PFSK-1 (cell line): ENCODE measurements at regions not wholly inside any gene's neighbourhood (a gene's known extent, or its start where the extent isn't known, plus 50 kb on each side); places are given as distances from the start of the nearest gene placed in this dataset.

Experiments
- FOXP2 ChIP-seq: optimal IDR thresholded peaks from 2 replicates; pipeline ENCODE3; 2011; ENCODE audit warnings: borderline replicate concordance, control low read depth, inconsistent platforms; ENCODE audit not compliant: insufficient read depth; ENCODE audit errors: extremely low read length, extremely low read depth
- POLR2AphosphoS5 ChIP-seq: IDR thresholded peaks from 2 replicates; pipeline ENCODE4 v1.6.1; 2012; ENCODE audit warnings: low read depth, mild to moderate bottlenecking, control low read depth, low read length, moderate library complexity
- SIN3A ChIP-seq: IDR thresholded peaks from 2 replicates; pipeline ENCODE4 v1.6.1; 2012; ENCODE audit warnings: mild to moderate bottlenecking, low read length, moderate library complexity, borderline replicate concordance; ENCODE audit not compliant: insufficient read depth
- TAF1 ChIP-seq: IDR thresholded peaks from 2 replicates; pipeline ENCODE4 v1.6.1; 2012; ENCODE audit warnings: low read length, control low read depth, borderline replicate concordance; ENCODE audit not compliant: insufficient read depth
- TF ChIP-seq, protein P1 (sequence below), 2 experiments: IDR thresholded peaks; 2 replicates each; pipeline versions ENCODE4 v1.6.1 to v1.8.0; 2011 to 2012; ENCODE audit warnings: low read depth in 2 of 2, low read length in 2 of 2, control low read depth in 1 of 2, inconsistent platforms in 1 of 2, mild to moderate bottlenecking in 1 of 2, moderate library complexity in 1 of 2; ENCODE audit not compliant: insufficient read depth in 1 of 2

DNA sequence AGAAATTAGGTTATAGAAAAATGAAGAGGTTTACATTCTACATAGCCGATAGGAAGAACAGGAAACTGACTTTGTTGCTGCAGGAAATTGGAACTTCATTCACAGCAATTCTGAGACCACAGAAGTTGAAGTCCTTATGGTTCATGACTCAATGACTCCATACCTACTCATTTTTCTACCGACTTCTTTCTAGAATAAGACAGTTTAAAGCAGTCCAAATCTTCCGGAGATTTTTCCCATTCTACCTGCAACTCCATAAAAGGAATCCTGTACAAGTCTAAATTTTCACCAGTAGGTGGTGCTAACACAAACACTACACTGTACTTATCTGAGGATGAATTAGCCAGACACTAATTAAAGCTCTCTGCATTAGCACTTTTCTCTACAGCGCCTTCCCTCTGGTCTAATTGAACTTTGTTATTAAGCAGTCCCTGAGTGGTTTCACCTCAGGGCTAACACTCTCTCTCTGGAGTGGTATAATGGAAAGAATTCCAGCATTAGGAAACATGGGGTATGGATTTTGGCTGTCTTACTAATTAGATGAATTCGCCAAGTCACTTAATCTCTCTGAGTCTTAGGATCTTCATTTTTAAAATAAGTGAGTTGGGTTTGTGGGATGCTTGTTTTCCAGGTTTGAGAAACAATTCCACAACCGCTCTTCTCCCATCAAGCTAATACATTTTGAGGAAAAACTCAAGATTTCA, 167.9 kb downstream of the SMIM20 start:
- no peak for TF ChIP-seq POLR2AphosphoS5
- TF ChIP-seq TAF1: no peak
- TF ChIP-seq SIN3A: no peak
- TF ChIP-seq, protein P1, sequence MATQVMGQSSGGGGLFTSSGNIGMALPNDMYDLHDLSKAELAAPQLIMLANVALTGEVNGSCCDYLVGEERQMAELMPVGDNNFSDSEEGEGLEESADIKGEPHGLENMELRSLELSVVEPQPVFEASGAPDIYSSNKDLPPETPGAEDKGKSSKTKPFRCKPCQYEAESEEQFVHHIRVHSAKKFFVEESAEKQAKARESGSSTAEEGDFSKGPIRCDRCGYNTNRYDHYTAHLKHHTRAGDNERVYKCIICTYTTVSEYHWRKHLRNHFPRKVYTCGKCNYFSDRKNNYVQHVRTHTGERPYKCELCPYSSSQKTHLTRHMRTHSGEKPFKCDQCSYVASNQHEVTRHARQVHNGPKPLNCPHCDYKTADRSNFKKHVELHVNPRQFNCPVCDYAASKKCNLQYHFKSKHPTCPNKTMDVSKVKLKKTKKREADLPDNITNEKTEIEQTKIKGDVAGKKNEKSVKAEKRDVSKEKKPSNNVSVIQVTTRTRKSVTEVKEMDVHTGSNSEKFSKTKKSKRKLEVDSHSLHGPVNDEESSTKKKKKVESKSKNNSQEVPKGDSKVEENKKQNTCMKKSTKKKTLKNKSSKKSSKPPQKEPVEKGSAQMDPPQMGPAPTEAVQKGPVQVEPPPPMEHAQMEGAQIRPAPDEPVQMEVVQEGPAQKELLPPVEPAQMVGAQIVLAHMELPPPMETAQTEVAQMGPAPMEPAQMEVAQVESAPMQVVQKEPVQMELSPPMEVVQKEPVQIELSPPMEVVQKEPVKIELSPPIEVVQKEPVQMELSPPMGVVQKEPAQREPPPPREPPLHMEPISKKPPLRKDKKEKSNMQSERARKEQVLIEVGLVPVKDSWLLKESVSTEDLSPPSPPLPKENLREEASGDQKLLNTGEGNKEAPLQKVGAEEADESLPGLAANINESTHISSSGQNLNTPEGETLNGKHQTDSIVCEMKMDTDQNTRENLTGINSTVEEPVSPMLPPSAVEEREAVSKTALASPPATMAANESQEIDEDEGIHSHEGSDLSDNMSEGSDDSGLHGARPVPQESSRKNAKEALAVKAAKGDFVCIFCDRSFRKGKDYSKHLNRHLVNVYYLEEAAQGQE (IDR thresholded peaks at IDR 0.05; ENCODE audit: insufficient read depth in 1 of 2, low read depth in 2 of 2, low read length in 2 of 2): no peak
- no peak for TF ChIP-seq FOXP2
